DND-41 (cell line): ENCODE measurements at regions not wholly inside any gene's neighbourhood (a gene's known extent, or its start where the extent isn't known, plus 50 kb on each side); places are given as distances from the start of the nearest gene placed in this dataset.

Experiments used
- ATAC-seq: fragments of 200-7000 bp; cut with Tn5 transposase; 3 replicates; pipeline ENCODE4 v1.9.1; 2021; ENCODE audit warnings: low read depth; ENCODE audit not compliant: insufficient read depth
- DNase-seq: peaks from one replicate; pipeline ENCODE4 v3.0.0-alpha.2; 2020
- H2AFZ ChIP-seq: 2 replicates; pipeline ENCODE4 v1.6.0; 2012; ENCODE audit warnings: low read depth, low read length
- H3K27ac ChIP-seq: 2 replicates; pipeline ENCODE4 v1.5.1; 2012; ENCODE audit warnings: low read length, inconsistent platforms
- H3K27me3 ChIP-seq: fragments of 200-600 bp; sonication (generic); 2 replicates; pipeline ENCODE4 v1.6.0; 2012; ENCODE audit warnings: low read length, mild to moderate bottlenecking, inconsistent platforms; ENCODE audit not compliant: insufficient read depth, poor library complexity
- H3K36me3 ChIP-seq: 2 replicates; pipeline ENCODE4 v1.5.1; 2012; ENCODE audit warnings: low read length, inconsistent platforms; ENCODE audit not compliant: insufficient read depth
- H3K4me1 ChIP-seq: 2 replicates; pipeline ENCODE4 v1.5.1; 2012; ENCODE audit warnings: mild to moderate bottlenecking, low read length; ENCODE audit not compliant: insufficient read depth
- H3K4me2 ChIP-seq: 2 replicates; pipeline ENCODE4 v1.6.0; 2012; ENCODE audit warnings: mild to moderate bottlenecking, moderate library complexity, low read length, inconsistent platforms; ENCODE audit not compliant: insufficient read depth
- H3K4me3 ChIP-seq, 2 experiments: fragments of 200-600 bp in 1 of 2; shearing (Covaris generic) in 1 of 2; 2 replicates each; pipeline ENCODE4 v1.5.1; 2012 to 2016; ENCODE audit warnings: inconsistent platforms in 2 of 2, low read length in 2 of 2, mild to moderate bottlenecking in 2 of 2, low read depth in 1 of 2, moderate library complexity in 1 of 2
- H3K79me2 ChIP-seq: 2 replicates; pipeline ENCODE4 v1.6.0; 2012; ENCODE audit warnings: low read length, inconsistent platforms; ENCODE audit not compliant: insufficient read depth
- H3K9ac ChIP-seq: 2 replicates; pipeline ENCODE4 v1.6.0; 2012; ENCODE audit warnings: low read depth, mild to moderate bottlenecking, inconsistent platforms, low read length, moderate library complexity
- H3K9me3 ChIP-seq: 2 replicates; pipeline ENCODE4 v1.5.1; 2012; ENCODE audit warnings: low read length, moderate library complexity, mild to moderate bottlenecking, inconsistent platforms; ENCODE audit not compliant: insufficient read depth, severe bottlenecking
- H4K20me1 ChIP-seq: 2 replicates; pipeline ENCODE4 v1.6.0; 2012; ENCODE audit warnings: low read length; ENCODE audit not compliant: insufficient read depth
- CTCF ChIP-seq: IDR thresholded peaks from 2 replicates; pipeline ENCODE4 v1.5.1; 2012; ENCODE audit warnings: borderline replicate concordance, low read length, moderate library complexity, mild to moderate bottlenecking; ENCODE audit not compliant: poor library complexity, severe bottlenecking; ENCODE audit errors: extremely low read depth
- EZH2 ChIP-seq: IDR thresholded peaks from 3 replicates; pipeline ENCODE4 v1.6.1; 2012; ENCODE audit warnings: borderline replicate concordance, low read depth, mild to moderate bottlenecking, moderate library complexity, low read length, inconsistent platforms; ENCODE audit not compliant: severe bottlenecking

GRCh38 chr12:93058280-93058679, 129.2 kb upstream of the EEA1 start:
- Histone ChIP-seq H4K20me1 (no peaks in the 10 kb centered on the region), H3K4me1 (no peaks in the 10 kb centered on the region), H3K27me3 (no peaks in the 10 kb centered on the region), H3K4me2 (no peak overlapping the region), H3K4me3 (no peak overlapping the region), H2AFZ (no peak overlapping the region), H3K36me3 (no peaks in the 10 kb centered on the region), H3K27ac (no peak overlapping the region), H3K79me2 (no peaks in the 10 kb centered on the region), H3K9ac (no peak overlapping the region), H3K9me3 (no peaks in the 10 kb centered on the region)
- ATAC-seq (no peak), DNase-seq (no peak)
- TF ChIP-seq CTCF: no peak
- no peak for TF ChIP-seq EZH2

- no peaks in the 10 kb centered on the region for H3K79me2 ChIP-seq
- H3K4me3 ChIP-seq: no peak overlapping the region
- H3K27ac ChIP-seq: no peak overlapping the region
- H3K9ac ChIP-seq: no peak overlapping the region
- no peaks in the 10 kb centered on the region for H3K9me3 ChIP-seq
- TF ChIP-seq CTCF (no peak), EZH2 (no peak)
- H3K36me3 ChIP-seq: no peaks in the 10 kb centered on the region
- DNase-seq: no peak
- H3K4me2 ChIP-seq: no peak overlapping the region
- H2AFZ ChIP-seq: no peak overlapping the region
- H4K20me1 ChIP-seq: no peaks in the 10 kb centered on the region
- ATAC-seq: no peak
- no peaks in the 10 kb centered on the region for H3K4me1 ChIP-seq
- no peaks in the 10 kb centered on the region for H3K27me3 ChIP-seq
Observed at GRCh38 chr12:93059288-93059687, 130.2 kb upstream of the EEA1 start.

- DNase-seq (no peak), ATAC-seq (no peak)
- H3K9ac ChIP-seq: no peak overlapping the region
- no peaks in the 10 kb centered on the region for H3K79me2 ChIP-seq
- no peak overlapping the region for H3K4me3 ChIP-seq
- H3K27ac ChIP-seq: no peak overlapping the region
- no peak overlapping the region for H3K4me2 ChIP-seq
- no peaks in the 10 kb centered on the region for H3K9me3 ChIP-seq
- no peak overlapping the region for H2AFZ ChIP-seq
- no peaks in the 10 kb centered on the region for H3K27me3 ChIP-seq
- TF ChIP-seq EZH2 (no peak), CTCF (no peak)
- H3K4me1 ChIP-seq: no peaks in the 10 kb centered on the region
- H3K36me3 ChIP-seq: no peaks in the 10 kb centered on the region
- H4K20me1 ChIP-seq: no peaks in the 10 kb centered on the region
Observed at GRCh38 chr12:93059925-93060665, 131.0 kb upstream of the EEA1 start.
